ENCODE measurements at regions not wholly inside any gene's neighbourhood (a gene's known extent, or its start where the extent isn't known, plus 50 kb on each side); places are given as distances from the start of the nearest gene placed in this dataset.

- no peak for TF ChIP-seq POLR2A (IDR thresholded peaks at IDR 0.05; ENCODE audit: borderline replicate concordance, extremely low read depth, insufficient read depth, insufficient read length)
- TF ChIP-seq, protein P1, sequence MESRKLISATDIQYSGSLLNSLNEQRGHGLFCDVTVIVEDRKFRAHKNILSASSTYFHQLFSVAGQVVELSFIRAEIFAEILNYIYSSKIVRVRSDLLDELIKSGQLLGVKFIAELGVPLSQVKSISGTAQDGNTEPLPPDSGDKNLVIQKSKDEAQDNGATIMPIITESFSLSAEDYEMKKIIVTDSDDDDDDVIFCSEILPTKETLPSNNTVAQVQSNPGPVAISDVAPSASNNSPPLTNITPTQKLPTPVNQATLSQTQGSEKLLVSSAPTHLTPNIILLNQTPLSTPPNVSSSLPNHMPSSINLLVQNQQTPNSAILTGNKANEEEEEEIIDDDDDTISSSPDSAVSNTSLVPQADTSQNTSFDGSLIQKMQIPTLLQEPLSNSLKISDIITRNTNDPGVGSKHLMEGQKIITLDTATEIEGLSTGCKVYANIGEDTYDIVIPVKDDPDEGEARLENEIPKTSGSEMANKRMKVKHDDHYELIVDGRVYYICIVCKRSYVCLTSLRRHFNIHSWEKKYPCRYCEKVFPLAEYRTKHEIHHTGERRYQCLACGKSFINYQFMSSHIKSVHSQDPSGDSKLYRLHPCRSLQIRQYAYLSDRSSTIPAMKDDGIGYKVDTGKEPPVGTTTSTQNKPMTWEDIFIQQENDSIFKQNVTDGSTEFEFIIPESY (IDR thresholded peaks at IDR 0.05; ENCODE audit: extremely low read depth, insufficient replicate concordance, low read length) = no peak
- TF ChIP-seq ATF3 (IDR thresholded peaks at IDR 0.05) = no peak
Measured at GRCh38 chr1:219374046-219374566, 200.4 kb downstream of the LYPLAL1 start.

Measured in HCT116 (cell line).